Stimulated activated CD8-positive, alpha-beta memory T cell treated with anti-CD3 and anti-CD28 coated beads, Interleukin-7, amount 100 ng/mL, for 24 hours (primary cell): ENCODE measurements at regions not wholly inside any gene's neighbourhood (a gene's known extent, or its start where the extent isn't known, plus 50 kb on each side); places are given as distances from the start of the nearest gene placed in this dataset.

Source experiments
- DNase-seq: peaks from one replicate; pipeline ENCODE4 v3.0.0-alpha.2; 2020; ENCODE audit warnings: low read depth

- no peak for DNase-seq
Observed at GRCh38 chr1:47554082-47554481, 116.2 kb downstream of the FOXD2 start.

- no peak for DNase-seq
Observed at GRCh38 chr1:47554901-47555300, 117.1 kb downstream of the FOXD2 start.

- DNase-seq = no peak
Observed at GRCh38 chr1:47555306-47555705, 117.5 kb downstream of the FOXD2 start.

- no peak for DNase-seq
Observed at GRCh38 chr1:47555841-47556560, 118.2 kb downstream of the FOXD2 start.

DNA sequence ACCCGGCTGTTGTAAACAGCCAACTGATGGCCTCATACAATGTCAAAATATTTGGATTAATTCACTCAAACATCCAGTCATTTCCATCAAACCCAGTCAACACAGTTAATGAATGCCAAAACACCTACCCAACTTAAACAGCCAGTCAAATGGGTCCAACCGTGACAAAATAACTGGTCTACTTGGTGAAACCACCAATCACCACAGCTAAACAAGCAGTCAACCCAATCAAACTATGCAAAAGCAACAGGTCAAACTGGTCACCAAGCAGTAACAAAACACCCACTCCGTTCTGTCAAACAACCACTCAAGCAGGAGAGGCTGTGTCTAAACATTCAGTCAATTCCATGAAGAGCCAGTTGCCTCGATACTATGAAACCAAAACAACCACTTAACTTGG, 119.2 kb downstream of the FOXD2 start:
- no peak for DNase-seq

GRCh38 chr1:47558601-47559593, 121.1 kb downstream of the FOXD2 start:
- no peak for DNase-seq

GRCh38 chr1:47559944-47560695, 122.3 kb downstream of the FOXD2 start:
- DNase-seq = no peak

GRCh38 chr1:47561523-47562007, 123.7 kb downstream of the FOXD2 start:
- DNase-seq = no peak

GRCh38 chr1:47562147-47562546, 124.3 kb downstream of the FOXD2 start:
- DNase-seq = no peak

DNA sequence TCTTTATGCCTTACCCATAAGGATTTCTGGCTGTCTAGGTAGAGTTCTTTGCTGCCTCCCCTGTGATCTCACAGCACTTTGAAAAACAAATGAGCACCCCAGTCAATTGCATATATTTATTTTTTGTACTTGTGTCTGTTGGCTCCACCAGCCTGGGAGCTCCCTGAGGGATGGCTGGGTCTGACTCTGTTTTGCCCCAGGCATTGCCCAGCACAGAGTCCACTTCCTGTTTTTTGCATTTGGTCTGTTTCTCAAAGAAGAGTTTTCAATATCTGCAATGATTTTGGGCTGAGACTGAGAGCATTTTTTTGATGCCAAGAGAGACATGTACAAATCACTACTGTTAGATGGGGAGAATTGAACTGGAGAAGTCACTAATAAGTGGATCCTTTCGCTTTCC, 125.0 kb downstream of the FOXD2 start:
- no peak for DNase-seq

GRCh38 chr1:47563201-47563600, 125.4 kb downstream of the FOXD2 start:
- DNase-seq = no peak

DNA sequence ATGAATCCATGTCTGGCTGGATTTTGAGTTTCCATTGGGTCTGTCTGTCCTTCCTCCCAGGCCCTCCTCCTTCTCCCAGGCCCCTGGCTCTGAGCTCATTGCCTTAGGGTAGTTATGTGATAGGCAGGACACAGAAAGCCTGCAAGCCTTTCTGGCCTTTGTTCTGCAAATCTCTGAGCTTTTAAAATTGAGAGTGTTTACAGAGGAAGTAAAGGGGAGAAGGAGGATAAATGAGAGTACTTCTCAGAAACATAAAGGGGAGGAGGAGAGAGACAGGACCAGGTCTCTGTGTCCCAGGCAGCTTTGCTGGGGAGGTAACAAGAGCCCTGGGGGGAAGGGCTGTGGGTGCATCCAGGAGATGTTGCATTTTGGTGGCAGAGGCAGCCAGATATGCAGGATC, 126.7 kb downstream of the FOXD2 start:
- no peak for DNase-seq

GRCh38 chr1:47565092-47565491, 127.2 kb downstream of the FOXD2 start:
- no peak for DNase-seq

- no peak for DNase-seq
Observed at GRCh38 chr1:47565676-47566075, 127.8 kb downstream of the FOXD2 start.

- DNase-seq = no peak
Observed at GRCh38 chr1:47568763-47569162, 130.9 kb downstream of the FOXD2 start.

GRCh38 chr1:47569261-47569660, 131.4 kb downstream of the FOXD2 start:
- DNase-seq = no peak

DNA sequence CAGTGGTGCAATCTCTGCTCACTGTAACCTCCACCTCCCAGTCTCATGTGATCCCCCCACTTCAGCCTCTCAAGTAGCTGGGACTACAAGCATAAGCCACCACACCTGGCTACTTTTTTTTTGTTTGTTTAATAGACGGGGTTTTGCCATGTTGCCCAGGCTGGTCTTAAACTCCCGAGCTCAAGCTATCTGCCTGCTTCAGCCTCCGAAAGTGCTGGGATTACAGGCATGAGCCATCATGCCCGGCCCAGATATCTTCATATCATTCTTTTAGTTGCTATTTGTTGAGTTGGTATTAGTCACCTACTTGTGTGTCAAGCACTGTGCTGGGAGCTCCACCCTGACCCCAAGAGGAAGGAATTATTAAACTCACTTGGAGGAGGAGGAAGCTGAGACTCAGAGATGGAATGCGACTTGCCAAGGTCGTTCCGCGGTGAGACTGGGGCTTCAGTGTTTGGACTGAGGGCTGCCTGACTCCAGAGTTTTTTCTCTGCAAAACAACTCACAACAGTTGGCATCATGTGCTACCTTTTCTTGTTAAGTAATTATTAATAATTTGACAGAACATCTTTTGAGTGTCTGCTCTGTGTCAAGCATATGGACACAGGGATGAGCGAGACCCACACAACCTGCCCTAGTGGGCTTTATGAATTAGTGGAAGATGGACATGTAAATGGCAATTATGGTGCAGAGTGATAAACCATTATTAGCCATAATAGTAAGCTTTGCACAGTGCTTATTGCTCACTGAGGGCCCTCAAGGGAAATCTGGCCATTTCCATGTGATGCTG, 132.0 kb downstream of the FOXD2 start:
- DNase-seq = no peak

DNA sequence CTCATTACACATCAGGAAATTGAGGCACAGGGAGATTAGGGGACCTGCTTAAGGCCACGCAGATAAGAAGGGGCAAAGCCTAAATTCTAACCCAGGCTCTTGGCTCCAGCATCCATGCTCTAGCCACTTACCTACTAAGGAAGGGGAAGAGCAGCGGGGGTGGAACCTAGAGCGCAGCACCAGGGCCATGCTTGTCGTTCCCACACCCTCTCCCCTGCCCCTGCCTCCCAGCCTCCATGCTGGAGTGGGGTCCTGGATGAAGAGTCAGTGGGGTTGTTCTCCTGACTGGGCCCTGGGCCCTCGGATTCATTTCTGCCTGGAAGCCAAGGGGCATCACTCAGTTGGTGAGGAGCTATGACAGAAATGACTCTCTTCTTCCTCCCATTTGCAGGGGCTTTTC, 133.3 kb downstream of the FOXD2 start:
- no peak for DNase-seq

DNA sequence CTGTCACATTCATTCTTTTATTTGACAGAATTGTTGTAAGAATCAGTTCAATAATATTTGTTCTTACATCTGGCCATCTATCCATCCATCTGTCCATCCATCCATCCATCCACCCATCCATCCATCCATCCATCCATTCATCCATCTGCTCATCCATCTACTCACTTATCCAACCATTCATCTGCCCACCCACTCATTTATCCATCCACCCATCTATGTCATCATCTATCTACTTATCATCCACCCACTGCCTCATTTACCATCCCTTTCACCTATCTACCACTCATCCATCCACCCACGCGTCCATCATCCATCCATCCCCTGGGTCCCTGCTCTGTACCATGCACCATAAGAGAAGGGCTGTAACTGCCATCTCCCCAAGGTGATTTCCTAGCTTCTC, 134.1 kb downstream of the FOXD2 start:
- no peak for DNase-seq

DNA sequence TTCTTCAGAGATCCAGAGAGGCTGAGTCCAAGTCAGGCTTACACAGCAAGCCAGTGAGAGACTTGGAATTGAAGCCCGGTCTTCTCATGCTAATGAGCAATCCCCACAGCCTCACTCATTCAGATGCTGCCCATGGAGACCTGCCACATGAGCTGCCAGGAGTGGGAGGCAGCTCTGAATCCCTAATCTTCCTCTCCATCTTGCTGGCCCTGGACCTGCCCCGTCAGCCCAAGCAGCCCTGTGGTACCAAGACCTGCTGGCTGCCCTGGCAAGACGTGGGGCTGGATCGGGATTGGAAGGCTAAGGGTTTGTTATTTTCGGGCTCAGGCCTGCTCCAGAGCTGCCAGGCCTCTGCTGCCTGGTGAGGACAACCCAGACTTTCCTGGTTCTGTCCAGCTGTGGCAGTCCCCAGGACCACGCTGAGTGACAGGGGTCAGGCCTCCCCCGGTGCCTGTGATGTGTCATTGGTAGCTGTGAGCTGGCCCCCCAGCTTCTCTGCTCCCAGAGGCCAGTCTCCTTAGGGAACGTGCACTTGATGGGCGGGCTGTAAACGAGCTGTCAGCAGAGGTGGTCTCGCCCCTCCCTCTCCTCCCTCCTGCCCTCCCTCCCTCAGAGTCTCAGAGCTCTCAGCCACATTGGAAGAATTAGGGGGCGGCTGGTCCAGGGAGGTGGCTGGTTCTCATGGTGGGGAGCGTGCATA, 135.0 kb downstream of the FOXD2 start:
- no peak for DNase-seq
